ENCODE measurements at regions not wholly inside any gene's neighbourhood (a gene's known extent, or its start where the extent isn't known, plus 50 kb on each side); places are given as distances from the start of the nearest gene placed in this dataset.

- TF ChIP-seq IKZF1 (conservative IDR thresholded peaks at IDR 0.05) (no peak), CTCF (IDR thresholded peaks at IDR 0.05 in 2 of 3, conservative IDR thresholded peaks at IDR 0.05 in 1 of 3; ENCODE audit: control insufficient read depth in 2 of 3, extremely low read depth in 1 of 3, insufficient read depth in 1 of 3, low read depth in 3 of 3, low read length in 3 of 3) (no peak), ESRRA (IDR thresholded peaks at IDR 0.05; ENCODE audit: low read length) (no peak), TARDBP (IDR thresholded peaks at IDR 0.05; ENCODE audit: borderline replicate concordance) (no peak), SRF (IDR thresholded peaks at IDR 0.05; ENCODE audit: low read depth in 2 of 2, low read length in 2 of 2) (no peak), SIN3A (IDR thresholded peaks at IDR 0.05; ENCODE audit: low read depth, low read length) (no peak), EZH2 (IDR thresholded peaks at IDR 0.05; ENCODE audit: borderline replicate concordance, control insufficient read depth, low read depth, low read length) (no peak), MYC (IDR thresholded peaks at IDR 0.05; ENCODE audit: insufficient read depth, insufficient read length, insufficient replicate concordance, low read length, severe bottlenecking) (no peak), ZBTB4 (CRISPR knock-in tag; IDR thresholded peaks at IDR 0.05) (no peak), RBBP5 (conservative IDR thresholded peaks at IDR 0.05) (no peak), STAT1 (conservative IDR thresholded peaks at IDR 0.05) (no peak), SMC3 (IDR thresholded peaks at IDR 0.05; ENCODE audit: borderline replicate concordance, low read length) (no peak)
Observed at GRCh38 chr11:119908573-119908904, 179.5 kb upstream of the NECTIN1 start.
